HCT116 (cell line): ENCODE measurements at regions not wholly inside any gene's neighbourhood (a gene's known extent, or its start where the extent isn't known, plus 50 kb on each side); places are given as distances from the start of the nearest gene placed in this dataset.

ENCODE experiments used
- ATAC-seq: fragments of 200-7000 bp; cut with Tn5 transposase; 2 replicates; pipeline ENCODE4 v1.9.1; 2020; ENCODE audit warnings: mild to moderate bottlenecking, moderate library complexity
- BruUV-seq: library from RNA; stranded (reverse); fragments of 400-500 nt; replicated peaks from 2 replicates; lab custom pipeline; 2021; lab: Mats Ljungman, UMichigan
- CTCF ChIA-PET: fragments of 300-600 bp; sonication (Branson Sonifier 250); formaldehyde crosslinking; loops from one replicate; lab custom pipeline; 2021; ENCODE audit warnings: antibody characterized with exemption; lab: Charles Lee
- POLR2A ChIA-PET: fragments of 300-600, 350-600 bp; sonication (Branson Sonifier 250); formaldehyde crosslinking; loops from one replicate; lab custom pipeline; 2021; ENCODE audit warnings: antibody characterized with exemption; lab: Charles Lee
- RAD21 ChIA-PET, 2 experiments: fragments of 300-600 bp; sonication (Branson Sonifier 250); formaldehyde crosslinking; loops; one replicate each; lab custom pipeline; 2023; ENCODE audit warnings: low total read pairs in 2 of 2; ENCODE audit not compliant: uncharacterized antibody in 2 of 2, unreplicated experiment in 2 of 2, low non-redundant PET in 1 of 2; lab: Charles Lee
- DNase-seq: peaks from one replicate; pipeline ENCODE4 v3.0.0-alpha.2; 2010; ENCODE audit warnings: low read depth, low spot score
- H2AFZ ChIP-seq: fragments of 200-600 bp; shearing (Covaris generic), sonication (generic); 2 replicates; pipeline ENCODE4 v1.6.1; 2017; ENCODE audit warnings: low read depth, mixed run types, mixed read lengths, antibody characterized with exemption, low read length; ENCODE audit not compliant: poor library complexity, severe bottlenecking
- H3K27ac ChIP-seq: 2 replicates; pipeline ENCODE4 v1.5.1; 2012; ENCODE audit warnings: low read depth, low read length
- H3K27me3 ChIP-seq: fragments of 200-600 bp; sonication (generic); 2 replicates; pipeline ENCODE4 v1.6.1; 2016; ENCODE audit warnings: mixed run types, low read length, mixed read lengths; ENCODE audit not compliant: insufficient read depth
- H3K36me3 ChIP-seq, 2 experiments: fragments of 200-500 bp in 1 of 2; fragments of 200-600 bp in 1 of 2; sonication (Bioruptor generic) in 1 of 2; sonication (generic) in 1 of 2; 2 replicates each; pipeline versions ENCODE4 v1.5.1 to v1.6.1; 2014 to 2016; ENCODE audit warnings: low read length in 2 of 2, inconsistent platforms in 1 of 2, mixed read lengths in 1 of 2, mixed run types in 1 of 2; ENCODE audit not compliant: insufficient read depth in 2 of 2, control insufficient read depth in 1 of 2
- H3K4me1 ChIP-seq, 2 experiments: fragments of 200-600 bp in 1 of 2; sonication (generic) in 1 of 2; 2 replicates each; pipeline versions ENCODE4 v1.5.1 to v1.6.1; 2012 to 2017; ENCODE audit warnings: low read length in 2 of 2, inconsistent platforms in 1 of 2, mild to moderate bottlenecking in 1 of 2, mixed read lengths in 1 of 2, mixed run types in 1 of 2, moderate library complexity in 1 of 2; ENCODE audit not compliant: insufficient read depth in 2 of 2, control insufficient read depth in 1 of 2
- H3K4me2 ChIP-seq: fragments of 200-600 bp; sonication (generic); 2 replicates; pipeline ENCODE4 v1.6.1; 2017; ENCODE audit warnings: mixed run types, low read length, mixed read lengths
- H3K4me3 ChIP-seq, 2 experiments: fragments of 200-600 bp in 1 of 2; sonication (generic) in 1 of 2; replicated peaks in 1 of 2; 2 replicates each; pipeline ENCODE4 v1.5.1; 2011 to 2016; ENCODE audit warnings: low read length in 2 of 2, control low read depth in 1 of 2, low read depth in 1 of 2, mild to moderate bottlenecking in 1 of 2, mixed read lengths in 1 of 2, mixed run types in 1 of 2
- H3K79me2 ChIP-seq: fragments of 200-600 bp; sonication (generic); 2 replicates; pipeline ENCODE4 v1.6.1; 2017; ENCODE audit warnings: mild to moderate bottlenecking, mixed run types, low read length, moderate library complexity, mixed read lengths; ENCODE audit not compliant: insufficient read depth
- H3K9ac ChIP-seq: fragments of 200-600 bp; sonication (generic); 2 replicates; pipeline ENCODE4 v1.6.1; 2016; ENCODE audit warnings: low read length, mixed read lengths
- H3K9me2 ChIP-seq: fragments of 200-600 bp; sonication (generic), shearing (Covaris generic); 2 replicates; pipeline ENCODE4 v1.6.1; 2017; ENCODE audit warnings: mixed run types, mild to moderate bottlenecking, moderate library complexity; ENCODE audit not compliant: insufficient read depth
- H3K9me3 ChIP-seq, 2 experiments: fragments of 200-500 bp in 1 of 2; fragments of 200-600 bp in 1 of 2; sonication (Bioruptor generic) in 1 of 2; sonication (generic) in 1 of 2; 2 replicates each; pipeline ENCODE4 v1.6.1; 2014 to 2017; ENCODE audit warnings: low read length in 2 of 2, mixed read lengths in 2 of 2, inconsistent platforms in 1 of 2, low read depth in 1 of 2, mild to moderate bottlenecking in 1 of 2, mixed run types in 1 of 2, moderate library complexity in 1 of 2; ENCODE audit not compliant: control insufficient read depth in 1 of 2, insufficient read depth in 1 of 2
- H4K20me1 ChIP-seq: fragments of 200-600 bp; sonication (generic), shearing (Covaris generic); 2 replicates; pipeline ENCODE4 v1.6.1; 2017; ENCODE audit warnings: mixed run types, mild to moderate bottlenecking, moderate library complexity; ENCODE audit not compliant: insufficient read depth
- CBX3 ChIP-seq: IDR thresholded peaks from 2 replicates; pipeline ENCODE4 v1.6.1; 2012; ENCODE audit warnings: low read depth
- CEBPB ChIP-seq: IDR thresholded peaks from 2 replicates; pipeline ENCODE4 v1.6.1; 2012; ENCODE audit warnings: low read depth
- FOSL1 ChIP-seq: IDR thresholded peaks from 2 replicates; pipeline ENCODE4 v1.6.1; 2012; ENCODE audit warnings: low read depth
- POLR2AphosphoS5 ChIP-seq: IDR thresholded peaks from 2 replicates; pipeline ENCODE4 v1.6.1; 2011; ENCODE audit warnings: mild to moderate bottlenecking, low read depth, low read length, moderate library complexity
- TCF7L2 ChIP-seq: IDR thresholded peaks from 2 replicates; pipeline ENCODE4 v1.7.0; 2011; ENCODE audit warnings: borderline replicate concordance, inconsistent platforms; ENCODE audit not compliant: insufficient read depth, insufficient read length; ENCODE audit errors: extremely low read depth
- YY1 ChIP-seq: IDR thresholded peaks from 2 replicates; pipeline ENCODE4 v1.6.1; 2011; ENCODE audit warnings: low read length, low read depth, moderate library complexity, mild to moderate bottlenecking; ENCODE audit not compliant: insufficient replicate concordance; ENCODE audit errors: extremely low read depth
- intact Hi-C: fragments of 100-400 bp; cut with micrococcal nuclease; formaldehyde crosslinking; loops from 2 replicates; pipeline ENCODE4 v1.10.0; 2022
- TF ChIP-seq, protein P1 (sequence below), 3 experiments: fragments of 200-600 bp in 1 of 3; sonication (generic) in 1 of 3; IDR thresholded peaks in 2 of 3; conservative IDR thresholded peaks in 1 of 3; 2 replicates each; pipeline ENCODE4 v1.5.1; 2012 to 2017; ENCODE audit warnings: low read depth in 2 of 3, low read length in 2 of 3, antibody characterized with exemption in 1 of 3, borderline replicate concordance in 1 of 3, control low read depth in 1 of 3, mild to moderate bottlenecking in 1 of 3, mixed read lengths in 1 of 3, mixed run types in 1 of 3, moderate library complexity in 1 of 3; ENCODE audit not compliant: insufficient read depth in 1 of 3
- TF ChIP-seq, protein P2 (sequence below): IDR thresholded peaks from 2 replicates; pipeline ENCODE4 v1.6.1; 2012

DNA sequence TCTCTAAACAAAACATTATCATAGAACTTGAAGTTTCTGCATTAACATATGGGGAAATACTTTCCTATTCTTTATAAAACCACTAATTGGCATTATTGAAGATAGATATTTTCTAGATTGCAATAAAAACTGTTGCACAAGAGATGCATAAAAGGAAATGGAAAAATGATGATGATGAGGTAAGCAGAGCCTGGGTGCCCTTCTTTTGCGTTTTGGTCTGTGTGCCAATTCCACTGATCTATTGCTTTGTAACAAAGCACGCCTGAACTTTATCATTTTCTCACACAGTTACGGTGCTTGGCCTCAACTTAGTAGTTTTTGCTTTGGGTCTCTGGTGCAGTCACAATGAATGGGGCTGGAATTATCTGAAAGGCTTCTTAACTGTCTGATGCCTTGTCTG lies 450.5 kb downstream of the MAFB start:
- Histone ChIP-seq H3K9ac (no peak overlapping the region), H3K4me2 (no peak overlapping the region), H3K79me2 (no peaks in the 10 kb centered on the region), H3K9me2 (no peaks in the 10 kb centered on the region), H3K36me3 (no peaks in the 10 kb centered on the region), H4K20me1 (no peaks in the 10 kb centered on the region), H3K27me3 (peaks cover 7% of the 10 kb centered on the region; the same call in 1 of the 2 replicates), H3K9me3 (no peaks in the 10 kb centered on the region), H3K4me3 (no peak overlapping the region), H3K4me1 (no peaks in the 10 kb centered on the region), H3K27ac (no peak overlapping the region), H2AFZ (no peak overlapping the region)
- RAD21 ChIA-PET, result no interaction called here
- TF ChIP-seq YY1, result no peak
- no peak for TF ChIP-seq TCF7L2
- TF ChIP-seq, protein P1, sequence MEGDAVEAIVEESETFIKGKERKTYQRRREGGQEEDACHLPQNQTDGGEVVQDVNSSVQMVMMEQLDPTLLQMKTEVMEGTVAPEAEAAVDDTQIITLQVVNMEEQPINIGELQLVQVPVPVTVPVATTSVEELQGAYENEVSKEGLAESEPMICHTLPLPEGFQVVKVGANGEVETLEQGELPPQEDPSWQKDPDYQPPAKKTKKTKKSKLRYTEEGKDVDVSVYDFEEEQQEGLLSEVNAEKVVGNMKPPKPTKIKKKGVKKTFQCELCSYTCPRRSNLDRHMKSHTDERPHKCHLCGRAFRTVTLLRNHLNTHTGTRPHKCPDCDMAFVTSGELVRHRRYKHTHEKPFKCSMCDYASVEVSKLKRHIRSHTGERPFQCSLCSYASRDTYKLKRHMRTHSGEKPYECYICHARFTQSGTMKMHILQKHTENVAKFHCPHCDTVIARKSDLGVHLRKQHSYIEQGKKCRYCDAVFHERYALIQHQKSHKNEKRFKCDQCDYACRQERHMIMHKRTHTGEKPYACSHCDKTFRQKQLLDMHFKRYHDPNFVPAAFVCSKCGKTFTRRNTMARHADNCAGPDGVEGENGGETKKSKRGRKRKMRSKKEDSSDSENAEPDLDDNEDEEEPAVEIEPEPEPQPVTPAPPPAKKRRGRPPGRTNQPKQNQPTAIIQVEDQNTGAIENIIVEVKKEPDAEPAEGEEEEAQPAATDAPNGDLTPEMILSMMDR (IDR thresholded peaks at IDR 0.05 in 2 of 3, conservative IDR thresholded peaks at IDR 0.05 in 1 of 3; ENCODE audit: borderline replicate concordance in 1 of 3, insufficient read depth in 1 of 3, low read depth in 2 of 3, low read length in 2 of 3), result no peak
- TF ChIP-seq FOSL1, result no peak
- TF ChIP-seq, protein P2, sequence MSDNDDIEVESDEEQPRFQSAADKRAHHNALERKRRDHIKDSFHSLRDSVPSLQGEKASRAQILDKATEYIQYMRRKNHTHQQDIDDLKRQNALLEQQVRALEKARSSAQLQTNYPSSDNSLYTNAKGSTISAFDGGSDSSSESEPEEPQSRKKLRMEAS, result no peak
- no peak for TF ChIP-seq CBX3
- no peak for TF ChIP-seq POLR2AphosphoS5
- TF ChIP-seq CEBPB, result no peak
- no peak for DNase-seq
- intact Hi-C loops, result loop anchor here (10.0 kb wide), 1 partner anchor 56 kb away; no protein-coding TSS in a partner anchor
- CTCF ChIA-PET, result no interaction called here
- ATAC-seq, result no peak
- BruUV-seq, result no TSS peak
- POLR2A ChIA-PET, result no interaction called here
